Fibroblast of skin of right quadriceps (primary cell): ENCODE measurements at regions not wholly inside any gene's neighbourhood (a gene's known extent, or its start where the extent isn't known, plus 50 kb on each side); places are given as distances from the start of the nearest gene placed in this dataset.
"Not testable (repeated sequence)": the region's sequence is repeated elsewhere in the genome, so short reads cannot be mapped to it uniquely, and the experiment has no call there.

Source experiments
- DNase-seq: peaks from one replicate; pipeline ENCODE4 v3.0.0-alpha.2; 2013

GRCh38 chr13:110811008-110811720, 97.7 kb downstream of the ING1 start:
- no peak for DNase-seq

- DNase-seq: no peak
Measured at GRCh38 chr13:110811771-110812120, 98.2 kb downstream of the ING1 start.

- DNase-seq: peak; percentile 17
Measured at GRCh38 chr13:110812121-110812868, 98.8 kb downstream of the ING1 start.

- DNase-seq: no peak
Measured at GRCh38 chr13:110812869-110813645, 99.6 kb downstream of the ING1 start.

- DNase-seq: no peak
Measured at GRCh38 chr13:110813646-110814624, 100.4 kb downstream of the ING1 start.

GRCh38 chr13:110815471-110816204, 99.2 kb downstream of the ANKRD10 start:
- no peak for DNase-seq

GRCh38 chr13:110816500-110816899, 98.4 kb downstream of the ANKRD10 start:
- DNase-seq: no peak

GRCh38 chr13:110817143-110817542, 97.7 kb downstream of the ANKRD10 start:
- DNase-seq: no peak

- no peak for DNase-seq
Measured at GRCh38 chr13:110818747-110819146, 96.1 kb downstream of the ANKRD10 start.

- peak; percentile 51 for DNase-seq
Measured at GRCh38 chr13:110819203-110820014, 95.5 kb downstream of the ANKRD10 start.

GRCh38 chr13:110820322-110820721, 94.5 kb downstream of the ANKRD10 start:
- no peak for DNase-seq

GRCh38 chr13:110821837-110822668, 92.8 kb downstream of the ANKRD10 start:
- DNase-seq: not testable (repeated sequence)

- DNase-seq: no peak
Measured at GRCh38 chr13:110822669-110822945, 92.3 kb downstream of the ANKRD10 start.

GRCh38 chr13:110824702-110825300, 90.1 kb downstream of the ANKRD10 start:
- no peak for DNase-seq

- no peak for DNase-seq
Measured at GRCh38 chr13:110825516-110825915, 89.4 kb downstream of the ANKRD10 start.

GRCh38 chr13:110826101-110826500, 88.8 kb downstream of the ANKRD10 start:
- no peak for DNase-seq

- DNase-seq: no peak
Measured at GRCh38 chr13:110826861-110827672, 87.8 kb downstream of the ANKRD10 start.
